AG04450 (cell line): ENCODE measurements at regions not wholly inside any gene's neighbourhood (a gene's known extent, or its start where the extent isn't known, plus 50 kb on each side); places are given as distances from the start of the nearest gene placed in this dataset.

Source experiments
- CTCF ChIA-PET: fragments of 300-600, 350-600 bp; formaldehyde crosslinking; extraction: SDS; loops from one replicate; lab custom pipeline; 2022; ENCODE audit warnings: antibody characterized with exemption, inconsistent platforms; lab: Charles Lee
- POLR2A ChIA-PET: fragments of 350-600 bp; formaldehyde crosslinking; extraction: SDS; loops from one replicate; lab custom pipeline; 2021; ENCODE audit warnings: antibody characterized with exemption, inconsistent platforms; lab: Yijun Ruan, JAX
- DNase-seq: peaks from one replicate; pipeline ENCODE4 v3.0.0-alpha.2; 2011; ENCODE audit warnings: low read depth, low spot score
- H3K27ac ChIP-seq: one replicate; pipeline ENCODE4 v1.5.1; 2012; ENCODE audit warnings: low read depth, low read length, control low read depth
- H3K27me3 ChIP-seq: one replicate; pipeline ENCODE4 v1.6.0; 2012; ENCODE audit warnings: low read length; ENCODE audit not compliant: control insufficient read depth, insufficient read depth
- H3K4me3 ChIP-seq: 2 replicates; pipeline ENCODE4 v1.5.1; 2011; ENCODE audit warnings: mild to moderate bottlenecking, low read depth, low read length, control low read depth
- H3K9me3 ChIP-seq: 2 replicates; pipeline ENCODE4 v1.5.1; 2012; ENCODE audit warnings: low read length; ENCODE audit not compliant: control insufficient read depth, insufficient read depth
- CTCF ChIP-seq: IDR thresholded peaks from 2 replicates; pipeline ENCODE4 v1.5.1; 2011; ENCODE audit warnings: low read depth, low read length, control low read depth, inconsistent platforms

GRCh38 chr3:102885289-102885688 is 450.5 kb downstream of the ZPLD1 start:
- POLR2A ChIA-PET, result no interaction called here
- no peak for TF ChIP-seq CTCF
- DNase-seq, result no peak
- H3K9me3 ChIP-seq, result no peaks in the 10 kb centered on the region
- CTCF ChIA-PET, result no interaction called here
- no peaks in the 10 kb centered on the region for H3K27me3 ChIP-seq
- H3K27ac ChIP-seq, result no peak overlapping the region
- H3K4me3 ChIP-seq, result no peak overlapping the region

GRCh38 chr3:102887431-102887830 is 452.6 kb downstream of the ZPLD1 start:
- H3K4me3 ChIP-seq, result no peak overlapping the region
- no peak overlapping the region for H3K27ac ChIP-seq
- CTCF ChIA-PET, result no interaction called here
- DNase-seq, result no peak
- TF ChIP-seq CTCF, result no peak
- POLR2A ChIA-PET, result no interaction called here
- no peaks in the 10 kb centered on the region for H3K9me3 ChIP-seq
- H3K27me3 ChIP-seq, result no peaks in the 10 kb centered on the region

GRCh38 chr3:102896851-102897621 is 462.2 kb downstream of the ZPLD1 start:
- H3K27me3 ChIP-seq, result no peaks in the 10 kb centered on the region
- H3K9me3 ChIP-seq, result no peaks in the 10 kb centered on the region
- CTCF ChIA-PET, result no interaction called here
- DNase-seq, result no peak
- TF ChIP-seq CTCF, result no peak
- no peak overlapping the region for H3K27ac ChIP-seq
- H3K4me3 ChIP-seq, result no peak overlapping the region
- POLR2A ChIA-PET, result no interaction called here

GRCh38 chr3:102904629-102905028 is 469.8 kb downstream of the ZPLD1 start:
- ChIA-PET POLR2A (no interaction called here), CTCF (no interaction called here)
- Histone ChIP-seq H3K27ac (no peak overlapping the region), H3K27me3 (no peaks in the 10 kb centered on the region), H3K4me3 (no peak overlapping the region), H3K9me3 (no peaks in the 10 kb centered on the region)
- no peak for DNase-seq
- no peak for TF ChIP-seq CTCF

- Histone ChIP-seq H3K4me3 (no peak overlapping the region), H3K27me3 (no peaks in the 10 kb centered on the region), H3K9me3 (no peaks in the 10 kb centered on the region), H3K27ac (no peak overlapping the region)
- DNase-seq, result no peak
- CTCF ChIA-PET, result no interaction called here
- no peak for TF ChIP-seq CTCF
- POLR2A ChIA-PET, result no interaction called here
Measured at GRCh38 chr3:102905811-102906210, 471.0 kb downstream of the ZPLD1 start.
